Liver (tissue), 8 donors: ENCODE measurements at regions not wholly inside any gene's neighbourhood (a gene's known extent, or its start where the extent isn't known, plus 50 kb on each side); places are given as distances from the start of the nearest gene placed in this dataset.

Experiments
- DNase-seq: peaks from one replicate; pipeline ENCODE4 v3.0.0-alpha.2; 2017; ENCODE audit warnings: low spot score
- H3K27ac ChIP-seq, 2 donors: one replicate each; pipeline ENCODE4 v1.7.0; 2013; ENCODE audit warnings: inconsistent platforms in 2 of 2, low read length in 2 of 2, control low read depth in 1 of 2, low read depth in 1 of 2, mild to moderate bottlenecking in 1 of 2
- H3K27me3 ChIP-seq, 4 donors: one replicate each; pipeline versions ENCODE4 v1.6.1 to v1.7.0; 2013; ENCODE audit warnings: low read length in 3 of 4, inconsistent platforms in 1 of 4, mild to moderate bottlenecking in 1 of 4, moderate library complexity in 1 of 4; ENCODE audit not compliant: control insufficient read depth in 4 of 4, insufficient read depth in 4 of 4
- H3K36me3 ChIP-seq, 4 donors: one replicate each; pipeline versions ENCODE4 v1.6.1 to v1.7.0; 2013; ENCODE audit warnings: low read length in 3 of 4, mild to moderate bottlenecking in 3 of 4, low read depth in 1 of 4, moderate library complexity in 1 of 4; ENCODE audit not compliant: control insufficient read depth in 4 of 4, insufficient read depth in 3 of 4
- H3K4me1 ChIP-seq, 4 donors: one replicate each; pipeline versions ENCODE4 v1.6.1 to v1.7.0; 2013; ENCODE audit warnings: low read length in 3 of 4, mild to moderate bottlenecking in 3 of 4, moderate library complexity in 1 of 4; ENCODE audit not compliant: control insufficient read depth in 4 of 4, insufficient read depth in 4 of 4
- H3K4me3 ChIP-seq, 3 donors: one replicate each; pipeline versions ENCODE4 v1.6.1 to v1.7.0; 2013; ENCODE audit warnings: low read length in 3 of 3, control low read depth in 1 of 3, low read depth in 1 of 3, mild to moderate bottlenecking in 1 of 3
- H3K9ac ChIP-seq, 2 donors: one replicate each; pipeline ENCODE4 v1.7.0; 2013; ENCODE audit warnings: low read length in 2 of 2, mild to moderate bottlenecking in 2 of 2, moderate library complexity in 2 of 2, control low read depth in 1 of 2, low read depth in 1 of 2
- H3K9me3 ChIP-seq, 4 donors: one replicate each; pipeline versions ENCODE4 v1.6.1 to v1.7.0; 2013; ENCODE audit warnings: low read length in 3 of 4; ENCODE audit not compliant: control insufficient read depth in 4 of 4
- CTCF ChIP-seq: fragments of 150-350 bp; IDR thresholded peaks from 2 replicates; pipeline ENCODE4 v1.5.1; 2017; ENCODE audit warnings: improper control_type of control experiment, low read depth, low read length; ENCODE audit not compliant: missing input control
- HNF4A ChIP-seq, 2 donors: conservative IDR thresholded peaks; 2 replicates each; pipeline ENCODE4 v1.6.1; 2016; ENCODE audit warnings: antibody characterized with exemption in 2 of 2, mild to moderate bottlenecking in 2 of 2
- MAX ChIP-seq: IDR thresholded peaks from 2 replicates; pipeline ENCODE4 v1.6.1; 2016; ENCODE audit warnings: antibody characterized with exemption
- RAD21 ChIP-seq, 2 donors: IDR thresholded peaks; 2 replicates each; pipeline ENCODE4 v1.6.1; 2016; ENCODE audit warnings: antibody characterized with exemption in 2 of 2, mild to moderate bottlenecking in 2 of 2
- REST ChIP-seq: IDR thresholded peaks from 2 replicates; pipeline ENCODE4 v1.6.1; 2016; ENCODE audit warnings: antibody characterized with exemption, mild to moderate bottlenecking
- RXRA ChIP-seq, 2 donors: IDR thresholded peaks; 2 replicates each; pipeline ENCODE4 v1.6.1; 2017 to 2018; ENCODE audit warnings: antibody characterized with exemption in 2 of 2, mild to moderate bottlenecking in 1 of 2
- YY1 ChIP-seq: IDR thresholded peaks from 2 replicates; pipeline ENCODE4 v1.6.1; 2016; ENCODE audit warnings: antibody characterized with exemption, mild to moderate bottlenecking
- ZBTB33 ChIP-seq: IDR thresholded peaks from 2 replicates; pipeline ENCODE4 v1.6.1; 2016; ENCODE audit warnings: antibody characterized with exemption
- WGBS: extraction: QIAGEN DNeasy Blood & Tissue Kit; methylation state at CpG from one replicate; pipeline ENCODE4 v1.1.7; 2013; 5-methylcytosine and 5-hydroxymethylcytosine counted together
- donor health status: healthy.
- donor health status: healthy.
- donor health status: healthy.
- donor health status: healthy.
- donor health status: healthy.

GRCh38 chr4:59987289-59987688 lies 1212.8 kb upstream of the ADGRL3 start:
- no peaks in the 10 kb centered on the region for H3K36me3 ChIP-seq
- no peaks in the 10 kb centered on the region for H3K4me1 ChIP-seq
- no peak overlapping the region for H3K9ac ChIP-seq
- H3K27me3 ChIP-seq, result no peaks in the 10 kb centered on the region
- H3K9me3 ChIP-seq, result no peaks in the 10 kb centered on the region
- 80% methylated on average over 1 of the region's 1 CpG for WGBS
- no peak for DNase-seq
- no peak for TF ChIP-seq HNF4A (conservative IDR thresholded peaks at IDR 0.05)
- no peak for TF ChIP-seq REST
- TF ChIP-seq MAX, result no peak
- no peak for TF ChIP-seq RXRA (IDR thresholded peaks at IDR 0.05)
- TF ChIP-seq YY1, result no peak
- TF ChIP-seq ZBTB33, result no peak
- no peak overlapping the region for H3K4me3 ChIP-seq
- no peak overlapping the region for H3K27ac ChIP-seq

GRCh38 chr4:59994118-59994517 lies 1206.0 kb upstream of the ADGRL3 start:
- peaks cover 0 to 3% (median 1%) of the 10 kb centered on the region in 4 donors for H3K9me3 ChIP-seq
- H3K9ac ChIP-seq, result no peak overlapping the region
- H3K27me3 ChIP-seq, result no peaks in the 10 kb centered on the region
- H3K36me3 ChIP-seq, result no peaks in the 10 kb centered on the region
- peak; percentile 45 for TF ChIP-seq CTCF
- no peak for TF ChIP-seq REST
- TF ChIP-seq RAD21 (IDR thresholded peaks at IDR 0.05), result peak; percentile 79 to 82
- no peaks in the 10 kb centered on the region for H3K4me1 ChIP-seq
- no peak overlapping the region for H3K4me3 ChIP-seq
- no peak for DNase-seq
- WGBS, result 28% methylated on average over 1 of the region's 1 CpG
- H3K27ac ChIP-seq, result no peak overlapping the region
